ENCODE measurements at regions not wholly inside any gene's neighbourhood (a gene's known extent, or its start where the extent isn't known, plus 50 kb on each side); places are given as distances from the start of the nearest gene placed in this dataset.

DNA sequence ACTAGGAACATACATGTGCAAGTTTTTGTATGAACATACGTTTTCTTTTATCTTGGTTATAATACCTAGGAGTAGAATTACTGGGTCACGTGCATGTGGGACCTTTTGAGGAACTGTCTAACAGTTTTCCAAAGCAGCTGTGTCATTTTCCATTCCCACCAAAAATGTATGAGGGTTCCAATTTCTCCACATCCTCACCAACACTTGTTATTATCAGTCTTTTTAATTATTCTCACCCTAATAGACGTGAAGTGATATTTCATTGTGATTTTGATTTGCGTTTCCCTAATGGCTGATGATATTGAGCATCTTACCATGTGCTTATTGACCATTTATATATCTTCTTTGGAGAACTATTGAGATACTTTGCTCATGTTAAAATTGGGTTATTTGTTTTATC is 162.1 kb downstream of the CHST1 start (continued):
- no peak for TF ChIP-seq CTCF (IDR thresholded peaks at IDR 0.05; ENCODE audit: low read depth, low read length, missing input control)
- no peak for TF ChIP-seq RAD21 (IDR thresholded peaks at IDR 0.05)
- TF ChIP-seq, protein P1, sequence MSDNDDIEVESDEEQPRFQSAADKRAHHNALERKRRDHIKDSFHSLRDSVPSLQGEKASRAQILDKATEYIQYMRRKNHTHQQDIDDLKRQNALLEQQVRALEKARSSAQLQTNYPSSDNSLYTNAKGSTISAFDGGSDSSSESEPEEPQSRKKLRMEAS (IDR thresholded peaks at IDR 0.05): no peak
- no peak for TF ChIP-seq RXRA (IDR thresholded peaks at IDR 0.05)
- no peak for TF ChIP-seq EGR1 (IDR thresholded peaks at IDR 0.05; ENCODE audit: low read depth in 2 of 2)

DNA sequence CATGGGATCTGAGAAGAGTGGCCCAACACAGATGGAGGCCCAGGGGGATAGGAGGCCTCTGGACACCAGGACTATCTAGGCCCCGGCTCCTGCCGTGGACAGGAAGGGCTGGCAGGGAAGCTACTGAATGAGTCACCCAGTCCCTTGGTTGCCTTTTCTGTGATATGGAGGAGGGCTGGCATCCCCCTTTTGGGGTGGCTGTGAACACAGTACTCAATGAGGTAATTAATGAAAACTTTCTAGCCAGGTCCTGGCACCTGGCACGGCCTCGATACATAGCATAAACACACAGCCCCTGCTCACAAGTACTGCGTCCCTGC is 163.2 kb downstream of the CHST1 start:
- Histone ChIP-seq H3K36me3 (ENCODE audit: control insufficient read depth in 4 of 4, insufficient read depth in 3 of 4, low read depth in 1 of 4, low read length in 3 of 4) (no peaks in the 10 kb centered on the region), H3K4me3 (ENCODE audit: low read depth in 1 of 3, low read length in 3 of 3) (no peak overlapping the region), H3K4me1 (ENCODE audit: control insufficient read depth in 4 of 4, insufficient read depth in 4 of 4, low read length in 3 of 4) (no peaks in the 10 kb centered on the region), H3K27ac (ENCODE audit: low read depth in 1 of 2, low read length in 2 of 2) (no peak overlapping the region), H3K9ac (ENCODE audit: low read depth in 1 of 2, low read length in 2 of 2) (no peak overlapping the region), H3K27me3 (ENCODE audit: control insufficient read depth in 4 of 4, insufficient read depth in 4 of 4, low read length in 3 of 4) (no peaks in the 10 kb centered on the region), H3K9me3 (ENCODE audit: control insufficient read depth in 4 of 4, low read length in 3 of 4) (peaks cover 0 to 2% (median 0%) of the 10 kb centered on the region in 4 donors)
- 88% methylated on average over 5 of the region's 5 CpGs for WGBS
- TF ChIP-seq FOXA2 (IDR thresholded peaks at IDR 0.05) (no peak), EGR1 (IDR thresholded peaks at IDR 0.05; ENCODE audit: low read depth in 2 of 2) (no peak), RXRA (IDR thresholded peaks at IDR 0.05) (no peak), HNF4A (conservative IDR thresholded peaks at IDR 0.05) (no peak), JUND (IDR thresholded peaks at IDR 0.05) (no peak), HNF4G (IDR thresholded peaks at IDR 0.05) (no peak), NR2F2 (IDR thresholded peaks at IDR 0.05) (no peak), FOXA1 (IDR thresholded peaks at IDR 0.05) (no peak), SP1 (IDR thresholded peaks at IDR 0.05) (no peak), GABPA (IDR thresholded peaks at IDR 0.05 in 1 of 2, conservative IDR thresholded peaks at IDR 0.05 in 1 of 2) (no peak)
- TF ChIP-seq, protein P1 (IDR thresholded peaks at IDR 0.05): no peak
- TF ChIP-seq, protein P2, sequence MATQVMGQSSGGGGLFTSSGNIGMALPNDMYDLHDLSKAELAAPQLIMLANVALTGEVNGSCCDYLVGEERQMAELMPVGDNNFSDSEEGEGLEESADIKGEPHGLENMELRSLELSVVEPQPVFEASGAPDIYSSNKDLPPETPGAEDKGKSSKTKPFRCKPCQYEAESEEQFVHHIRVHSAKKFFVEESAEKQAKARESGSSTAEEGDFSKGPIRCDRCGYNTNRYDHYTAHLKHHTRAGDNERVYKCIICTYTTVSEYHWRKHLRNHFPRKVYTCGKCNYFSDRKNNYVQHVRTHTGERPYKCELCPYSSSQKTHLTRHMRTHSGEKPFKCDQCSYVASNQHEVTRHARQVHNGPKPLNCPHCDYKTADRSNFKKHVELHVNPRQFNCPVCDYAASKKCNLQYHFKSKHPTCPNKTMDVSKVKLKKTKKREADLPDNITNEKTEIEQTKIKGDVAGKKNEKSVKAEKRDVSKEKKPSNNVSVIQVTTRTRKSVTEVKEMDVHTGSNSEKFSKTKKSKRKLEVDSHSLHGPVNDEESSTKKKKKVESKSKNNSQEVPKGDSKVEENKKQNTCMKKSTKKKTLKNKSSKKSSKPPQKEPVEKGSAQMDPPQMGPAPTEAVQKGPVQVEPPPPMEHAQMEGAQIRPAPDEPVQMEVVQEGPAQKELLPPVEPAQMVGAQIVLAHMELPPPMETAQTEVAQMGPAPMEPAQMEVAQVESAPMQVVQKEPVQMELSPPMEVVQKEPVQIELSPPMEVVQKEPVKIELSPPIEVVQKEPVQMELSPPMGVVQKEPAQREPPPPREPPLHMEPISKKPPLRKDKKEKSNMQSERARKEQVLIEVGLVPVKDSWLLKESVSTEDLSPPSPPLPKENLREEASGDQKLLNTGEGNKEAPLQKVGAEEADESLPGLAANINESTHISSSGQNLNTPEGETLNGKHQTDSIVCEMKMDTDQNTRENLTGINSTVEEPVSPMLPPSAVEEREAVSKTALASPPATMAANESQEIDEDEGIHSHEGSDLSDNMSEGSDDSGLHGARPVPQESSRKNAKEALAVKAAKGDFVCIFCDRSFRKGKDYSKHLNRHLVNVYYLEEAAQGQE (IDR thresholded peaks at IDR 0.05): no peak
- TF ChIP-seq, protein P3, sequence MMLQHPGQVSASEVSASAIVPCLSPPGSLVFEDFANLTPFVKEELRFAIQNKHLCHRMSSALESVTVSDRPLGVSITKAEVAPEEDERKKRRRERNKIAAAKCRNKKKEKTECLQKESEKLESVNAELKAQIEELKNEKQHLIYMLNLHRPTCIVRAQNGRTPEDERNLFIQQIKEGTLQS (IDR thresholded peaks at IDR 0.05): no peak
- TF ChIP-seq, protein P4, sequence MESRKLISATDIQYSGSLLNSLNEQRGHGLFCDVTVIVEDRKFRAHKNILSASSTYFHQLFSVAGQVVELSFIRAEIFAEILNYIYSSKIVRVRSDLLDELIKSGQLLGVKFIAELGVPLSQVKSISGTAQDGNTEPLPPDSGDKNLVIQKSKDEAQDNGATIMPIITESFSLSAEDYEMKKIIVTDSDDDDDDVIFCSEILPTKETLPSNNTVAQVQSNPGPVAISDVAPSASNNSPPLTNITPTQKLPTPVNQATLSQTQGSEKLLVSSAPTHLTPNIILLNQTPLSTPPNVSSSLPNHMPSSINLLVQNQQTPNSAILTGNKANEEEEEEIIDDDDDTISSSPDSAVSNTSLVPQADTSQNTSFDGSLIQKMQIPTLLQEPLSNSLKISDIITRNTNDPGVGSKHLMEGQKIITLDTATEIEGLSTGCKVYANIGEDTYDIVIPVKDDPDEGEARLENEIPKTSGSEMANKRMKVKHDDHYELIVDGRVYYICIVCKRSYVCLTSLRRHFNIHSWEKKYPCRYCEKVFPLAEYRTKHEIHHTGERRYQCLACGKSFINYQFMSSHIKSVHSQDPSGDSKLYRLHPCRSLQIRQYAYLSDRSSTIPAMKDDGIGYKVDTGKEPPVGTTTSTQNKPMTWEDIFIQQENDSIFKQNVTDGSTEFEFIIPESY (IDR thresholded peaks at IDR 0.05): no peak
- no peak for DNase-seq (ENCODE audit: low spot score)

Measured in liver (tissue), 8 donors.